ENCODE measurements at regions not wholly inside any gene's neighbourhood (a gene's known extent, or its start where the extent isn't known, plus 50 kb on each side); places are given as distances from the start of the nearest gene placed in this dataset.

DNA sequence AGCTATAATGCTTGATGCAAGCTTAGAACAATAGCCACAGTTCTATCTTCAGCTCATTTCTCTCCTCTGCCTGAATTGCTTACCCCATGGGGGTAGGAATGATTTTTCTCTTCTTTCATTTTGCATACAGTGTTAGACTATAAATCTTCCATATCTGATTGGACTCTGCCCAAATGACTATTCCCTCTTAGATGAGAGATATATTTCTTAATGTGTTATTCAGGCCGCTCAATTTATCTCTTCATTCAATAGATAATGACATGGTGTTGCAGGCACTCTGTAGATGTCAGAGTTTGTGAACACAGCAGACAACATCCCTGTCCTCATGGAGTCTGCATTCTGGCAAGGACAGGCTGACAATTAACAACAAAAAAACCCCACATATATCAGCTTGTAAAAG lies 443.7 kb upstream of the CELF4 start:
- no peak for DNase-seq (ENCODE audit: low spot score)

- DNase-seq (ENCODE audit: low spot score) = no peak
These were observed 442.2 kb upstream of the CELF4 start for GRCh38 chr18:38007676-38008330.

GRCh38 chr18:38007026-38007425 lies 441.4 kb upstream of the CELF4 start:
- DNase-seq (ENCODE audit: low spot score) = no peak

DNA sequence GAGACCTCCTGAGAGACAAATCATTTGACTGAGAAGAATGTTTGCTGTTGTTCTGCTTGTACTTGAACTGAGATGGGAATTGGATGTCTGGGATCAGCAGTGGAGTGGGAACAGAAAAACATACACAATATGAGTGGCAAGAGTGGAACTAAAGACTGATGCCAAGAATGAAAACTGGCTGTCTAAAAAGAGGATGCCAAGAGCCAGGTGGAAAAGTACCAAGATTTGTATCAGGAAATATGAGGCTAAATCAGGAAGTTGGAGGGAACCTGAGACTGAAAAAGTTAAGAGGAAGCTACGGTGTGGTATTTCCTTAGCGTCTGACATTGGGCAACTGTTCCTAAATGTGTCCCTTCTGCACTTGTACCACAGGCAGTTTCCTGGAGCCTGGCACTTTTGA lies 440.9 kb upstream of the CELF4 start:
- DNase-seq (ENCODE audit: low spot score) = no peak

- DNase-seq (ENCODE audit: low spot score) = no peak
These were observed 432.1 kb upstream of the CELF4 start for GRCh38 chr18:37997695-37998094.

DNA sequence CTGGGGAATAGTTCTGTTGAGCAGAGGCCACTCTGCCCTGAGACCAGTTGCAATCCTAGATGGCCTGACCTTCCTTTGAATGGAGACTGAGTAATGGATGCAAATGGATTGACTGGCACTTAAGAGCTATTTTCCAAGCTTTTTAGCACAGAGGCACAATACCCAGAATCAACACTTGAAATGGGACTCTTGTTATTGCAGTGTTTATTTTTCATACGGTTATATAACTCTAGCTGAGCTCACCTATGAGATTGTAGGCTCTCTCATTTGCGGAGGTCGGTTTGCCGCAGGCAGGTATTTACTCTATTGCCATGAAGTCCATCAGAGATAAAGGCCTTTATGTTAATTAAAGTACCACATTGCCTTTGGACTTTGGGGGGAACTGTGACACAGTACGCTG lies 422.3 kb upstream of the CELF4 start:
- no peak for DNase-seq (ENCODE audit: low spot score)

GRCh38 chr18:37986665-37987064 lies 421.1 kb upstream of the CELF4 start:
- DNase-seq (ENCODE audit: low spot score) = no peak

GRCh38 chr18:37985126-37985525 lies 419.5 kb upstream of the CELF4 start:
- no peak for DNase-seq (ENCODE audit: low spot score)

DNA sequence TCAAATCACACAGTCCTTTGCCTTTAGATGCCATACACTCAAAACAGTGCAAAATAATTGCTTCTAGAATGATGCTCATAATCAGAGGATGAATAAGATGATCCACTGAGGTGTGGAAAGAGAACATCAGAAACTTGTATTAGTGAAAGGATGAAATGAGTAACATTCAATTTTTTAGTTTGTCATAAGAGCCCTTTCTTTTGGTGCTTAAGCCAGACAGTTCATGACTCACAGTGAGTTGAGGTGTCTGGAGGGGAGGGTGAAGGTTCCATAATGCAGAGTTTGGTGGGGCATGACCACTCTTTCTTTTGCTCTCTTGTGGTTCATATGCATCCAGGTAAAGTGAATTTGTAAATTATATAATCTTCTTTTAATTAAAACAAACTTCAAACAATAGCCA lies 415.0 kb upstream of the CELF4 start:
- DNase-seq (ENCODE audit: low spot score) = no peak

DNA sequence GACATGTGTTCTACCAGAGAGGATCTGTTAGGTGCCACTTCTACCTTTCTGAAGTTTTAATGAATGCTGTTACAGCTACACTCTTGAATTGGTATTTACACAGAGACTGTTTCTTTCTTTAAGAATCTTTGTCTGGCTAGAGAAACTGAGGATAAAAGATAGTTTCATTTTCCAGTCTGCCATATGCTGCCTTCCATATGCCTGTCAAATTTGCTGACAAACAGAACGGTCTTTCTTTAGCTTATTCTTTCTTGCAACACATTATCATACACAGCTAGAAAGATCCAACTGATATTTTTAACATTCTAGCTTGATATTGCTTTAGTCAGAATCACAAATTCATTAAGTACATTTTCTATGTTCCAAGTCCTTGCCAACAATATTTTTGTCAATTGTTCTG lies 409.8 kb upstream of the CELF4 start:
- DNase-seq (ENCODE audit: low spot score) = no peak

DNA sequence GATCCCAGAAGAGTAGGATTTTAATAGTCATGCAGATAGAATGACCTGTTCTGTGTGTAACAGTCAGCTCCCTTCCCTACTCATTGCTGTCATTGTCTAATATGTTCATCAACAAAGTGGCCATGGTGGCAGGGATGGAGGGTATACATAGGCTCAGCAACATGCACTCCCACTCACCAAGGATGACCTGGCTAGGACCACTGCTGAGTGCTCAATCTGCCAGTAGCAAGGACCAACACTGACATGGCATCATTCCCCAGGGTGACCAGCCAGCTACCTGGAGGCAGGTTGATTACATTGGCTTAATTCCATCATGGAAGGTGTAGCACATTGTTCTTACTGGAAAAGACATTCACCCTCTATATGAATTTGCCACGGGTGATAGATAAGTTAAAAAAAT lies 401.7 kb upstream of the CELF4 start:
- DNase-seq (ENCODE audit: low spot score) = no peak

GRCh38 chr18:37965572-37965970 lies 400.0 kb upstream of the CELF4 start:
- DNase-seq (ENCODE audit: low spot score) = no peak

DNA sequence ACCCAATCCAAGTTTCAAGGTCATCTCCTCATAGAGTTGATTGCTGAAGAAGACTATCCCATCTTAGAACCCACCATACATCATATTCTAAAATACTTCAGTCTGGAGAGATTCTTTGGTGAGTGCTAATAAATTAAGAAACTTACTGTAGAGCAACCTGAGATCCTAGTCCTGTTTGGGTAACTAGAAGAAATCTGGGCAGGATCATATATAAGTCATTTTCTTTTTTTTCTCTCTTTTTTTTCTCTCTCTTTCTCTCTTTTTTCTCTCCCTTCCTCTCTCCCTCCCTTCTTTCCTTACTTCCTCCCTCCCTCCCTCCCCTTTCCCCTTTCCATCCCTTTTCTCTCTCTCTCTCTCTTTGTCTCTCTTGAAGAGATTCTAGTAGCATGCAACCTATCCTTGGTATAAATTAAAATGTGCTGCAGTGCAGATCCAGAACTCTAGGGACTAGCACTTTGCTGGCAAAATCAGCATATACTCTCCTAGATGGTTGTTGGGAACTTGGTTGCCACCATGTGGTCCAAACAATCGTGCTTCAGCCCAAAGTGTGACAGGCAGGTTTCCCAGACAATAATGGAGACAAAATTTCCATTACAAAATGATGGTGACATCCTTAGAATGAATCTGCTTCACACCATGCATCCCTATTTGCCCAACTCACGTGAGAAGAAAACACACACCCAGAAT lies 399.4 kb upstream of the CELF4 start:
- no peak for DNase-seq (ENCODE audit: low spot score)

DNA sequence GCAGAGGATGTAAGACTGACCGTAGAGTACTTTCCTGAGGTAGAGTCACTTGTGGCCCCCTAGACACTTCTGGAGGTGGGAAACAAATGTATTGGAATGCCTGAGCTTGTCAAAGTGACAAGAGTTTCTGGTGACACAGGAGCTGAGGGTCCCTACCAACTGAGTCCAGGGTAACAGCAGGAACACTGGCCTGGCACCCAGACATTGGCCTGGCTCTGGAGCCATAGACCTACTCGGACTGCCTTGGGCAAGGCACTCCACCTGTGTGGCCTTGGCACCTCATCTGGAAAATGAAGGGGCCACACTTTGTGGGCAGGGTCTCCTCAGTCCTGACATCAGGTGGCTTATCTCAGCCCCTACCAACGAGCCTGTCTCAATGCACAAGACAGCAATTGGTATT lies 398.2 kb upstream of the CELF4 start:
- no peak for DNase-seq (ENCODE audit: low spot score)

DNA sequence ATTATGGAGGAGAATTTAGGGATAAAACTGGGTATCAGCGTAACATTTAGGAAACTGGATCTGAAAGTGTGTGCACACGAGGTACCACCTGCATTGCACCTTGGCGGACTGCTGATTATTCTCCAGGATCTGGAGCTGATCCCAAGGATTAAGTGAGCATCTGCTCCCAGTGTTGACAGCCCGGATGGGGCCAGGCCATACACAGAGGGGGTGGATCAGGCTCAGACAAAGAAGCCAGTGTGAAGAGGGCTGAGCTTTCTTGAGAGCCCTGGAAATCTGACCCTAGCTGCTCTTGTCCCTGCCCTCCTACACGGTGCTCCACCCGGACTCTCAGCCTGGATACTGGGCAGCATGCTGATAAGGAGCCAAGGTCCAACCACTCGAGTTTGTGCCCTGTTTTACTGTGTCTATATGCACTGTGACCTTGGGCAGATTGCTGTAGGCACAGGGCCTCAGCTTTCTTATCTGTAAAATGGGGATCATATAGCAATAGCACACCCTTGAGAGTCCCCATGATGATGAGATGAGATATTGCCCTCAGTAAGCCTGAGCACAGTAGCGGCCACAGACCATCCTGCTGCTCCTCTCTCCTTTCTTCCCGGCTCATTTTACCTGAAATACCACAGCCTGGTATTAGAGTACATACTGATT lies 396.8 kb upstream of the CELF4 start:
- DNase-seq (ENCODE audit: low spot score) = no peak

DNA sequence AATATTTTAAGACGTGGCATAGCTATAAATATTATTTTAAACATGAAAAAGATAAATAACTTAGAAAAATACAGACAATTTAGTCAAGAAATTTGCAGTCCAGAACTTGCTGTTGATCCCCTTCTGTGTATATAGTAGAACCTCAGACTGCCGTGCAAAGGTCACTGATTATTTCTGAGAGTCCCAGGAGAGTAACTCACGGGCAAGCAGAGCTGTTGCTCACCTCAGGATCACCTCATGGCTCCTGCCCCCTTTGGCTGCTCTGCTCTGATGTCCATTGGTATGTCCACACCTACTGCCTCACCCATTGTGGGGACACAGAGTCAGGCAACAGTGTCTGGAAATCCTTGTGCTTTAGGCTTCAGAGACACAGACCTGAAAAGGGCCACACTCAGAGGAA lies 392.9 kb upstream of the CELF4 start:
- DNase-seq (ENCODE audit: low spot score) = no peak

DNA sequence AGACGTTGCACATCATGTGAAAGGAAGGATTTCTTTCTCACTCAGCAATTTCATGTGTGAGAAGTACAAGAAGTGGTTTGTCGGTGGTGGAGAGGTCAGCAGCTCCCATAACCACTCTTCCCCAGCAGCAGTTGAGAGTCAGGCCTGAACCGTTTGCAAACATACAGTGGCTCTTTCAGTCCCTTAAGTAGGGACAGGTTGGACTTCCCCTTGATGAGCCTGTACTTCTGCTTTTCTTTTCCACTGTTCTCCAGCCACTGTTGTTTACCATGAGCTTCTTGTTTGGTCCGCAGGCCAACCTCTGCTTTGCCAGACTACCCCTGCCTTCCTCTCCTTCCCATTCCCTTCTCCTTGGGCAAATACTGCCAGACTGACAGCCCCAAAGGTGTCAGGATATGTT lies 391.3 kb upstream of the CELF4 start:
- no peak for DNase-seq (ENCODE audit: low spot score)

DNA sequence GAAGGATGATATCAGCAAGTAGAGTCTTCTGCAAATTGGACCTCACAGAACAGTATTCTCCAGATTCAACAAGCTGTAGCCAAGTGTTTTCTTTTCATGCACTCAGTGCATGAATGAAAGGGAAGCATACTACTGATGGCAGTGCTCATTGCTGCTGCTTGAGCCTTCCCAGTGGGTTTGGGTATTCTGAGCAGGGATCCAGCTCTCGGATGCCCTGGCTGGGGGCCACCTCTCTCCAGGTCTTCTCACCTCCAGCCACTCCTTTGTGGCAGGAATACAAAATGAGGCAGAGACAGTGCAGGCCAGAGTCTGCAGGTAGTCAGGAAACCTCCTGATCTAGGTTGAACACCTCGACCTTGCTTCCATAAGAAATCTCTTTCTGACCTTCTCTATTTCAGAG lies 390.4 kb upstream of the CELF4 start:
- no peak for DNase-seq (ENCODE audit: low spot score)

- no peak for DNase-seq (ENCODE audit: low spot score)
These were observed 389.6 kb upstream of the CELF4 start for GRCh38 chr18:37955201-37955600.

DNA sequence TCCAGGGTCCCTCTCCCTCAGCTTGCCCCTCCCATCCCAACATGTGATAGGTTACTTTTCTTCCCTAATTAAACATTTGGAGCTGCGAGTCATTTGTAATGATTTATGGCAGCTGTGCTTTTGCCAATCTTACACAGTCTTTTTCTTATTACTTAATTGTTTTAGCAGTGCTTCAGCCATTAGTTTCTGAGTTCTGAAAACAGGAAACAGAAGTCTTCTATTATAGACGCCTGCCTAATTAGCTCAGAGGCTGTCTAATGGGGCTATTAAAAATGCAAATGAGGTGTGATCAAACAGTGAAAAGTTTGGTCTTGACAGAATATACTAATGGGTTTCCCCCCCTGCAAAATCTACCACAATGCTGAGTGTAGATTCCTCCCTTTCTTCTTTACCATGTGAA lies 388.3 kb upstream of the CELF4 start:
- DNase-seq (ENCODE audit: low spot score) = no peak

DNA sequence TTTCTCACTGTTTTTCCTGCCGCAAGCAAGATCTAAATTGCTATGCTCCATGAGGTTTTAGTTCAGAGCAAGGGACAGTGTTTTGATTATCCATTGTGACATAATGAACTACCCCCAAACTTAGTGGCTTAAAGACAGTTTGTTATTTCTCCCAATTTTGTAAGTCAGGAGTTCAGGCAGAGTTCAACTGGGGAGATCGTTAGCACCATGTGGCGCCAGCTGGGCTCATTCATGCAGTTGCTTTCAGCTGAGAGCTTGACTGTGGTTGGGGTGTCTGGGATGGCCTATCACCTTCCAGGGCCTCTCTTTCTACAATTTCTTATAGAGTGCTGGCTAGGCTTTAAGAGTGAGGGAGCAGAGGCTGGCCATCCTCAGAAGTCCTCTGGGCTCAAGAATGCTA lies 382.9 kb upstream of the CELF4 start:
- no peak for DNase-seq (ENCODE audit: low spot score)

DNA sequence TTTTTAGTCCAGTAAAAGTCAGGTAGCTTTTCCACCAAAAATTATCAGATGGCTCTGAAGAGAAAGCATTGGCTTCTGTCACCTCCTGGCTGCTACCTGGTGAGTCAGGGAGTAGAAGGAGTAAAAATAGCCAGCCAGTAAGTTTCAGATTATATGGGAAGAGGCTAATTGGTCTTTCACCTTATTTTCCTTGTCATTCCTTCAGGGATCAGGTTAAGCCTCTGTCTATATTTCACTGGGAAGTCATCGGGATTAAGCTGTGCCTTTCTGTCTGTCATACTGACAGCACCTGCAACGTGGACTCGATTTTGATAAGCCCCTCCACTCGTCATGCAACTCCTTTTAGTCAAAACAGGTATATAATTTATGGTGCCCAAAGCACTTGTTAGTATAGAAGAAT lies 380.7 kb upstream of the CELF4 start:
- no peak for DNase-seq (ENCODE audit: low spot score)

DNA sequence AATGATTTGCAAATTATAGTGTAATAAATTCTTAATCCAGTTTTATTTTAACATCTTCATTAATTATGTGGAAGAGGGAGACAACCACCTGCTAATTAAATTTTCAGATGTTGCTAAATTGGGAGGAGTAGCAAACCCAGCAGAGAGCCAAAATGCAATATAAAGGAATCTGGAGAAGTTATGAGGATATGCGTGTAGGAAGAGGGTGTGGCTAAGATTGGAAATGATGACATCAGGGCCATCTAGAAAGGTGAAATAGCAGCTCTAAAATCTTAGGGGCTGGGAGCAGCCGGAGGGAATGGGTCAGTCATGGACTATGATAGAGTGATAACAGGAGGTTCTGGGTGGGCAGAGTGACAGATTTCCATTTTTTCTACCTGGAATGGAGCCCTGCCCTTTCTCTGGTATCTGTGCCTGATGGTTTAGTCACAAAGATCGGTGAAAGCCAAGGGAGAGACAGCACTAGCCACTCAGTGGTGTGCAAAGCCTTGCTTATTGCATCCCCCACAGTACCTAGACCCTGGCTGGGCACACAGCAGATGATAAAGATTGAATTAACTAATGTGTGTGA lies 379.2 kb upstream of the CELF4 start:
- DNase-seq (ENCODE audit: low spot score) = no peak

Data from kidney capillary endothelial cell (primary cell).